ENCODE measurements at regions not wholly inside any gene's neighbourhood (a gene's known extent, or its start where the extent isn't known, plus 50 kb on each side); places are given as distances from the start of the nearest gene placed in this dataset.

- no peak for DNase-seq (ENCODE audit: low read depth, low spot score)
These were observed 109.7 kb upstream of the GADL1 start for GRCh38 chr3:31004025-31004678.

DNA sequence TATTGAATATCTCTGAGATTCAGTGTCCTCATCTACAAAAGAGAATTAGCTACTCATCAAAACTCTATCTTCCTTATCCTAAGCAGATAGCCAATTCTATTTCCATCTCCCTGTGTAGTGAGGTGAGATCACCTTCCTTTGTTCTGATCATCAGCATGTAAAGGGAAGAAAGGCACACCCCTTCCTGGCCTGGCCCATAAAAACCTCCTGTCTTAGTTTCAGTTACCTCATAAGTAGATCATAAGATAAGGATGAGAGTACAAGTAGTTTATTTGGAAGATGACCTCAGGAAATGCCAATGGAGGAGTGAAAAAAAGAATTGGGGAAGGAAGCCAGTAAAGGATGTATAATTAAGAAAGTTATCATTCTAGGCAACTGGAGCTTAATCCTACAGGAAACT is 114.5 kb upstream of the GADL1 start:
- DNase-seq (ENCODE audit: low read depth, low spot score) = no peak

- DNase-seq (ENCODE audit: low read depth, low spot score) = peak; percentile 3
These were observed 115.4 kb upstream of the GADL1 start for GRCh38 chr3:31009881-31010280.

GRCh38 chr3:31010491-31010890 is 116.0 kb upstream of the GADL1 start:
- DNase-seq (ENCODE audit: low read depth, low spot score) = no peak

DNA sequence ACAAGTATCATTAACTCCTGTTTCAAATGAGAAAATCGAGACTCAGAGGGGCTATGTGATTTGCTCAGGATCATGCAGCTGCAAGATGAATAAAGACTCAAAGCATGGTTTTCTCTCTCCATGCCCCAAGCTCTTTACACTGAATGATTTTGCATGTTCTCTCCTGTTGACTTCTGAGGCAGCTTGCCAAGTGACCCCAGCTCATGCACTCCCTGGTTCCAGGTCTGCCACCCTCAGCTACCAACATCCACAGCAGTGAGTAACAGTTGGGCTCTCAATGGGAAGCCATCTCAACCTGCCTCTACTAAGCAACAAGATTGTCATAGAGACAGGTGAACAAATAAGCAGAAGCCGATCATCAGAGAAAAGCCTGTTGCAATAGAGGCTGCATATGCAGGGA is 116.9 kb upstream of the GADL1 start:
- no peak for DNase-seq (ENCODE audit: low read depth, low spot score)

DNA sequence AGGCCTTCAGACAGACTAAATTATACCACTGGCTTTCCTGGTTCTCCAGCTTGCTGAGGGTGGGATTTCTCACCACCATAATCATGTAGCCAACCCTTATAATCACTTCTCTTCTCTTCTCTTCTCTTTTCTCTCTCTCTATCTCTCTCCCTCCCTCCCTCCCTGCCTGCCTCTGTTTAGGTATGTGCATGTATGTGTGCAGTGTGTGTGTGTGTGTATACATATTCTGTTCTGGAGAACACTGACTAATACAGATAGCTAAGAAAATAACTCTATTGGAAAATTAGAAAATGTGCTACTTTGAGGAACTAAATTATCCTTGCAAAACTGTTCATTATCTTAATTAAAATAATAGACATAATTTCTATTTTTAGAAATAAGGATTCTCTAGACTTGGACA is 118.6 kb upstream of the GADL1 start:
- DNase-seq (ENCODE audit: low read depth, low spot score) = no peak

GRCh38 chr3:31013843-31014242 is 119.4 kb upstream of the GADL1 start:
- DNase-seq (ENCODE audit: low read depth, low spot score) = no peak

GRCh38 chr3:31014317-31015040 is 120.0 kb upstream of the GADL1 start:
- DNase-seq (ENCODE audit: low read depth, low spot score) = no peak

- no peak for DNase-seq (ENCODE audit: low read depth, low spot score)
These were observed 121.7 kb upstream of the GADL1 start for GRCh38 chr3:31016196-31016595.

DNA sequence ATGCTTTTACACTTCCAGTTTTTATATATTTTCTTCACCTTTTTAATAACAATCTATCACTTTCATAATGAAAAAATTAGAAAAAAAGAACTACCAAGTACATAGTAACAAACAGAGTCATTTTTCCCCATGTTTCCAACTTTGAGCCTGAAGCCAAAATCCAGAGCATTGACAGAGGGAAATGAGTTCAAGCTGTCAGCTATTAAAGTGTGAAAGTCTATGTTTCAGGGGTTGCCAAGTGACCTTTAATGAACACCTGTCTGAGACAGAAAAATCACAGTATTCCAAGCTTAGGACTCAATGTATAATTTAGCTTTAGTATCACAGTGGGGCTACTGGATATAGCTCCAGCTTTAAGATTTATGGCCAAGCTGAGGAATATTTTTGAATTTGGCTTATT is 128.3 kb upstream of the GADL1 start:
- no peak for DNase-seq (ENCODE audit: low read depth, low spot score)

DNA sequence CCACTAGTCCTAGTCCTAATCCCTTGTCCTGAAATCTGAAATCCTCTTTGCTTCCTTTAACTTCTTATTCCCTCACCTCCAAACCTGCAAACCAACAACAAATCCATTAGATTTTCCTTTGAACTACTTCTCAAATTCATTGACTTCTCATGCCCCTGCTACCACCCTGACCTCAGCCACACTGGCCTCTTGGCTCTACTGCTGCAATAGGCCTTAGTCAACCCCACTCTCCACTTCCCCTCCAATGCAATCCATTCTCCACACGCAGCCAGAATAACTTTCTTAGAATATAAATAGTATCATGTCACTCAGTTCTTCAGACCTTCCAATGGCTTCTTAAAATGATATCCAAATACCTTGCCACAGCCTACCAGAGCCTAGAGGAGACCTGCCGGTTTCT is 131.1 kb upstream of the GADL1 start:
- DNase-seq (ENCODE audit: low read depth, low spot score) = no peak

DNA sequence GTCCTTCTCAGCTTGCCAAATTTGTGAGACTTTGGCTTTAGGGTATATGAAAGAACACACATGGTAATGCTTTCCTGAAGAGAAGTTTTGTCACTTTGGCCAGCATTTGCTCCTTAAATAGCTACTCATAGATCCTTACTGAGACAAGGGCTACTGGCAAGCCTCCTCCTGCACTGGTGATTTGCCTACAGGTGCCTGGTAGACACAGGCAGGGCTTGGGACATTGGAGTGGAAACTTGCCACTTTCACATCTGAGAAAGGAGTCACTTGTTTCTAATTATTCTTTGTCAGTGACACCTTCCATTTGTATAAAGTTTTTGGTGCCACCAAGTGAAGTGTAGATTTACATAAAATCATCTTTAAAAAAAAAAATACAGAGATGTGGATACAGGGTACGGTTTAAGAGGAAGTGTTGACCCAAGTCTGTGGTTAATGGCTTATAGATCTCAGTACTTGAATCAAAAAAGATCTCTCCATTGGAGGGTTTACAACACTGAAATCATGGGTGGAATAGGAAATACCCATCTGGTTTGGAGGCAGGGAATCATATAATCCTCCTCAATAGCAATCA is 132.8 kb upstream of the GADL1 start:
- DNase-seq (ENCODE audit: low read depth, low spot score) = no peak

DNA sequence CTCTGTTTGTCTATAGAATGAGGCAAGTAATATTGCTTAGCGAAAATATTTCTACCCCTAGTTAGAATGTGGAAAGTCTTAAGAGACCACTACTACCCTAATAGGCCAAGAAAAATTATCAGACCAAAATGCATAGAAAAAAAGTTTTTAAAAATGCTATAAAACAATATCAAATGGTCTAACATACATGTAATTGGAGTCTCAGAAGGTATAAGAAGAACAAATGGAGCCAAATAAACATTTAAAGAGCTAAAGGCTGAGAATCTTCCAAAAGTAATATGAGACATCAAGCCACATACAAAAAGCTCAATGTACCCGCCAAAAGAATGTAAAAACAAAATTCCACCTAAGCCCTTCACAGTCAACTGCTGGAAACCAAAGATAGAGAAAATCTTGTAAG is 133.5 kb upstream of the GADL1 start:
- DNase-seq (ENCODE audit: low read depth, low spot score) = no peak

DNA sequence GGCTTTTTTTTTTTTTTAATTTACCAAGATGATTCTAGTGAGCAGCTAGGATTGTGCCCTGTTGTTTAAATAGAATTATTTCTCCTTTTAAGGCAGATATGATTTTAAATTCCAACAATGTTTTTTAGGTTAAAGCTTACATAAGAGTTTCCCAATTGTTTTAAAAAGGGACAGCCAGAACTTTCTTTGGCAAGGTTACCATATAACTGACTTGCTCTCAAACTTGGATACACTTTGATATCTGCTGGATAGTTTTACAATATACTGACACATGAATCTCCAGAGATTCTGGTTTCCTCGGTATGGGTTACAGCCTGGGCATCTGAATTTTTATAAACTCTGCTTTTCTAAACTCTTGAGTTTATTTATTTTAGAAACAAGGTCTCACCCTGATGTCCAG is 134.3 kb upstream of the GADL1 start:
- DNase-seq (ENCODE audit: low read depth, low spot score) = no peak

DNA sequence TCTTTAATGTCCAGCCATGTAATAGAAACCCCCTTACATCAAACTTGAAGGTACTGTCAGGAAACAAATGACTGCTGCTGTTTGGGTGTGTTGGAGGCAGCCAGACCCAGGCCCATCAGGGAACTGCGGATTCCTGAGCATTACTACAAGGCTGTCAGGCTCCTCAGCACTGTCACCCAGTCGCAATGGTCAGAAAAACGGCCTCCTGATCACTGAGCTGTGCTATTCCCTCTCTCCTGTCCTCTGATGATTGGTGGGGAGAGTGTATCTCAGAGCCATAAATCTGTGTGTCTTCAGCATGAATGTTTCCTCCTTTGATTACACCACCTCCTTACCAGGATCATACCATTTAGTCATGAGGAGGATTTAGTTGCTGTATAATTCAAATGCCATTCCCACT is 135.2 kb upstream of the GADL1 start:
- DNase-seq (ENCODE audit: low read depth, low spot score) = no peak

GRCh38 chr3:31035681-31036080 is 141.2 kb upstream of the GADL1 start:
- no peak for DNase-seq (ENCODE audit: low read depth, low spot score)

GRCh38 chr3:31038086-31038739 is 143.8 kb upstream of the GADL1 start:
- DNase-seq (ENCODE audit: low read depth, low spot score) = no peak

DNA sequence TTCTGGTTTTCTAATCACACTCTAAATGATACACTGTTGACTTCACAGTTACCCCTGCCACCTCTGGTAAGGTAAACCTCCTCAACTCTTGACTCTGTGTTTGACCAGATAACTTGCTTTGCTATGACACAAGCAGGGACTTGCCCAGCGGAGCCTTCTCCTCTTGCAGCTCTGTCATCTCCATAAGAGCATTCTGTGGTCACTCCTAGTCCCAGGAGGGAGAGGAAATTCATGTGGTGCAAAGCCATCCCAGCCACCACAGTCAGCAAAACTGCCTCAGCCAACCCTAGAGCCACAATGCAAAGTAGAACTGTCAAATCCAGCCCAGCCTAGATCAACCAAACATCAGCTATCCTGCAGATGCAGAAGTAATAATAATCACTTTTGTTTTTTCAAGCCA is 144.7 kb upstream of the GADL1 start:
- no peak for DNase-seq (ENCODE audit: low read depth, low spot score)

GRCh38 chr3:31041161-31041978 is 146.9 kb upstream of the GADL1 start:
- DNase-seq (ENCODE audit: low read depth, low spot score) = peak; percentile 89

GRCh38 chr3:31043184-31043819 is 148.8 kb upstream of the GADL1 start:
- no peak for DNase-seq (ENCODE audit: low read depth, low spot score)

- no peak for DNase-seq (ENCODE audit: low read depth, low spot score)
These were observed 153.2 kb upstream of the GADL1 start for GRCh38 chr3:31047673-31048072.
